ENCODE measurements at regions not wholly inside any gene's neighbourhood (a gene's known extent, or its start where the extent isn't known, plus 50 kb on each side); places are given as distances from the start of the nearest gene placed in this dataset.

- intact Hi-C loops (cut with DNase I), result no loop called here
- 89% methylated on average over 2 of the region's 2 CpGs for WGBS
These were observed 900.0 kb downstream of the JRKL start for GRCh38 chr11:97289823-97290222.

DNA sequence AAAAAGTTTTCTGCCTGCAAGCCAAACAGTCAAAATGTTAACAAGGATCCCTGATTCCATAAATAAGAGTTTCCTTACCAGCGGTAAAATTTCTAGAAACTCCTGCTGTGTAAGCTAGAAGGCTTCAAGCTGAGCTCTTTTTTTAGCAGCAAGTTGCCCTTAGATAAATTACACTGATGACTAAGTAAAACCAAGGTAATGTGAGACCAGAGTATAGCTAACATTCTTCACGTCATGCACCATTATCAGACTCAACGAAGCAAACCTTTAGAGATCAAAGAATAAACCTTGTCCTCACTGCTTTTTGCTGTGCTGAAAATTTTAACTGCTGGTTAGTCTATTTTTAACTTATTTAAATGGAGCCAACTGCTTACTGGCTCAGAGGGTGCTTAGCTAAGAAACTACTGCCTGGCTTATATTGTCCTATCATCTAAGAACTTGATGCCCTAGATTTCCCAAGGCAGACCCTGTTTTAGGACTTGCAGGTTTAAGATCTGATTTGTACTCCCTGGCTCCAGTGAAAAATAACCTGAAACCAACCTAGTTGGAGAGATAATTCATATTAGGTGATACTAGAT lies 900.7 kb downstream of the JRKL start:
- no peaks in the 10 kb centered on the region for H3K4me1 ChIP-seq (ENCODE audit: control insufficient read depth, insufficient read depth, low read length)
- ATAC-seq (no peak), DNase-seq (no peak)
- no peaks in the 10 kb centered on the region for H3K27me3 ChIP-seq (ENCODE audit: control insufficient read depth, insufficient read depth)
- intact Hi-C loops (cut with DNase I), result no loop called here
- H3K9me3 ChIP-seq (ENCODE audit: control insufficient read depth, low read length), result no peaks in the 10 kb centered on the region
- WGBS, result 33% methylated on average over 3 of the region's 3 CpGs
- no peak overlapping the region for H3K27ac ChIP-seq (ENCODE audit: low read length)
- no peak overlapping the region for H3K4me3 ChIP-seq (ENCODE audit: low read length)

More at GRCh38 chr11:97289823-97290222, 900.0 kb downstream of the JRKL start:
- Histone ChIP-seq H3K4me3 (ENCODE audit: low read length) (no peak overlapping the region), H3K27ac (ENCODE audit: low read length) (no peak overlapping the region), H3K4me1 (ENCODE audit: control insufficient read depth, insufficient read depth, low read length) (no peaks in the 10 kb centered on the region), H3K27me3 (ENCODE audit: control insufficient read depth, insufficient read depth) (no peaks in the 10 kb centered on the region), H3K9me3 (ENCODE audit: control insufficient read depth, low read length) (no peaks in the 10 kb centered on the region)
- DNase-seq, result no peak
- no peak for ATAC-seq

DNA sequence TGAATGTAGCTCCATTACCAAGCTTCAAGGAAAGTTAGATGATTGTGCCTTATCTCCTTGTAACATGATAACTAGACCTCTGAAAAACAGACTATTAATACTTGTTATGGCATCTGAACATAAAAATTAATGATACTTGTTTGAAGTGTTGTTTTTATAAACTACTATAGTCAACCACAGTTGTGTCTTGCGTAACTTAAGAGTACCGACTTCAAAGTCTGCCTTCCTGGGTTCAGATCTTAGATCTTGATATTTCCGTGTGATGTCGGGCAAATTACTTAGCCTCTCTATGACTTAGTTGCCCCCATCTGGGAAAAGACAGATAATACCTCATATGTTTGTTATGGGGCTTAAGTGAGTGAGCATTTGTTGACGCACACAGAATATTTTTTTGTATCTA lies 906.5 kb downstream of the JRKL start:
- DNase-seq, result no peak
- WGBS, result 82% methylated on average over 5 of the region's 5 CpGs
- ATAC-seq, result no peak

DNA sequence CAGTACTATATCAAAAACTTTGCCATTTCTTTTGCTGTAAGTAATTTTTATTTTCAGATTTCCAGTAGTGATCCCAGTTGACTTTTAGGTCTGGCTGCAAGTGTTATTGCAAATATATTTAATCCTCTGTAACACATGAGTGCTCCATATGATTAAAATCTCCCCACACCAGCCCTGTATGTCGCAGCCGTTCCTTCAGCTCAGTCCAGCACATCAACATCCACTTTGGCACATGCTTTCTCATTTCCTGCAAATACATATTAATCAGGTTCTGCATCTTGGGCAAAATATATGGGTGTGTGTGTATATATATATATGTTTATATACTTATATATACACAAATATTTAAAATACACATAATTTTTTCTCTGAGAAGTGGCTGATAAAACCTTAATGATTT lies 919.5 kb downstream of the JRKL start:
- intact Hi-C loops (cut with DNase I), result no loop called here
- Histone ChIP-seq H3K27me3 (ENCODE audit: control insufficient read depth, insufficient read depth) (no peaks in the 10 kb centered on the region), H3K27ac (ENCODE audit: low read length) (no peak overlapping the region), H3K9me3 (ENCODE audit: control insufficient read depth, low read length) (no peaks in the 10 kb centered on the region), H3K4me1 (ENCODE audit: control insufficient read depth, insufficient read depth, low read length) (no peaks in the 10 kb centered on the region), H3K4me3 (ENCODE audit: low read length) (no peak overlapping the region)
- 64% methylated on average over 2 of the region's 2 CpGs for WGBS
- DNase-seq (no peak), ATAC-seq (no peak)

More for the DNA sequence above, 906.5 kb downstream of the JRKL start:
- H3K4me1 ChIP-seq (ENCODE audit: control insufficient read depth, insufficient read depth, low read length), result no peaks in the 10 kb centered on the region
- intact Hi-C loops (cut with DNase I), result no loop called here
- no peaks in the 10 kb centered on the region for H3K27me3 ChIP-seq (ENCODE audit: control insufficient read depth, insufficient read depth)
- no peaks in the 10 kb centered on the region for H3K9me3 ChIP-seq (ENCODE audit: control insufficient read depth, low read length)
- H3K27ac ChIP-seq (ENCODE audit: low read length), result no peak overlapping the region
- no peak overlapping the region for H3K4me3 ChIP-seq (ENCODE audit: low read length)

DNA sequence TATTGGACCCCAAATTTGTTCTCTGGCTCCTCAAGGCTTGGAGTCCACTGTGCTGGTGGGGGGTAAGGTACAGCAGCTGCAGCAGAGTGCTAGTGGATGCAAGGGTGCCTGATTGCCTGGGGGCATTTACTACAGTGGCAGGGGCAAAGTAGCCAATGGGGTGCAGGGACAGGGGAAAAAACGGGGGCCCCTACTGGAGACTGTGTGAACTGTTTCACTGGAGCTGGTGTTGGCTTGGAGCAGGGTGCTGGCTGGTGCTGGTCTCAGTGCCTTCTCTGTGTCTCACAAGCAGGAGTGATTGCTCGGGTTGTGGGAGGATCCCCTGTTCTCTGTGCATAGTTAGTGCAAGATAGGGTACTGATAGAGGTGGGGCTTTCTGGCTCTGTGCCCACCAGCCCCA lies 935.9 kb downstream of the JRKL start:
- Histone ChIP-seq H3K27ac (ENCODE audit: low read length) (no peak overlapping the region), H3K4me1 (ENCODE audit: control insufficient read depth, insufficient read depth, low read length) (no peaks in the 10 kb centered on the region), H3K4me3 (ENCODE audit: low read length) (no peak overlapping the region), H3K9me3 (ENCODE audit: control insufficient read depth, low read length) (no peaks in the 10 kb centered on the region), H3K27me3 (ENCODE audit: control insufficient read depth, insufficient read depth) (no peaks in the 10 kb centered on the region)
- intact Hi-C loops (cut with DNase I), result no loop called here
- ATAC-seq (peak in 1 of 2 donors; percentile 26), DNase-seq (no peak)
- 63% methylated on average over 2 of the region's 2 CpGs for WGBS

- no peak for ATAC-seq
- H3K4me3 ChIP-seq (ENCODE audit: low read length), result no peak overlapping the region
These were observed 942.5 kb downstream of the JRKL start for GRCh38 chr11:97332271-97332670.

GRCh38 chr11:97336064-97336463 lies 946.3 kb downstream of the JRKL start:
- intact Hi-C loops (cut with DNase I), result no loop called here
- H3K4me3 ChIP-seq (ENCODE audit: low read length), result no peak overlapping the region
- WGBS, result 80% methylated on average over 4 of the region's 4 CpGs
- ATAC-seq, result no peak
- H3K27me3 ChIP-seq (ENCODE audit: control insufficient read depth, insufficient read depth), result no peaks in the 10 kb centered on the region
- DNase-seq, result no peak
- no peaks in the 10 kb centered on the region for H3K9me3 ChIP-seq (ENCODE audit: control insufficient read depth, low read length)
- no peak overlapping the region for H3K27ac ChIP-seq (ENCODE audit: low read length)
- no peaks in the 10 kb centered on the region for H3K4me1 ChIP-seq (ENCODE audit: control insufficient read depth, insufficient read depth, low read length)

More at GRCh38 chr11:97332271-97332670, 942.5 kb downstream of the JRKL start:
- H3K27me3 ChIP-seq (ENCODE audit: control insufficient read depth, insufficient read depth), result no peaks in the 10 kb centered on the region
- no peak for DNase-seq
- 59% methylated on average over 2 of the region's 2 CpGs for WGBS
- no peaks in the 10 kb centered on the region for H3K4me1 ChIP-seq (ENCODE audit: control insufficient read depth, insufficient read depth, low read length)
- H3K9me3 ChIP-seq (ENCODE audit: control insufficient read depth, low read length), result no peaks in the 10 kb centered on the region
- intact Hi-C loops (cut with DNase I), result no loop called here
- H3K27ac ChIP-seq (ENCODE audit: low read length), result no peak overlapping the region

DNA sequence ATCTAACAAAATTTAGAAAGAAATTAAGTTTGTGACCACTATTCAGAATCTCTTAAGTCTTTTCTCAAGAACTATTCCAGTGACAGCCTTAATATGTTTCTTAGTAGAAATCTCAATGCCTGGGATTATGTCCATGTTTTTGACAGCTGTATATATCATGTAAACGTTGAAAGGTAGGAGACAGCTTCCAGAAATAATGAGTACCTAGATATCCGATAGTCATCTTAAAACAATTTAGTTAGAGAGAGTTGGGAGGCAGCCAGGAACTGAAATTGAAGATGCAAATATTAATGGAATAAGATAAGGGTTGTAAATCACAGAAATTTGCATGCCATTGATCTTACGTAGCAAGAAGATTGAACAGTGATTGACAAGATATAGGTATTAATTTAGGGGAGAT lies 955.2 kb downstream of the JRKL start:
- H3K4me1 ChIP-seq (ENCODE audit: control insufficient read depth, insufficient read depth, low read length), result no peaks in the 10 kb centered on the region
- no peak overlapping the region for H3K4me3 ChIP-seq (ENCODE audit: low read length)
- DNase-seq (no peak), ATAC-seq (no peak)
- no peaks in the 10 kb centered on the region for H3K9me3 ChIP-seq (ENCODE audit: control insufficient read depth, low read length)
- 59% methylated on average over 3 of the region's 3 CpGs for WGBS
- no peak overlapping the region for H3K27ac ChIP-seq (ENCODE audit: low read length)
- intact Hi-C loops (cut with DNase I), result no loop called here
- no peaks in the 10 kb centered on the region for H3K27me3 ChIP-seq (ENCODE audit: control insufficient read depth, insufficient read depth)

GRCh38 chr11:97349201-97349600 lies 959.4 kb downstream of the JRKL start:
- WGBS, result 78% methylated on average over 4 of the region's 4 CpGs
- no peak overlapping the region for H3K4me3 ChIP-seq (ENCODE audit: low read length)
- ATAC-seq, result no peak
- intact Hi-C loops (cut with DNase I), result no loop called here
- H3K4me1 ChIP-seq (ENCODE audit: control insufficient read depth, insufficient read depth, low read length), result no peaks in the 10 kb centered on the region
- DNase-seq, result no peak
- H3K27me3 ChIP-seq (ENCODE audit: control insufficient read depth, insufficient read depth), result no peaks in the 10 kb centered on the region
- no peak overlapping the region for H3K27ac ChIP-seq (ENCODE audit: low read length)
- no peaks in the 10 kb centered on the region for H3K9me3 ChIP-seq (ENCODE audit: control insufficient read depth, low read length)

GRCh38 chr11:97351939-97352338 lies 962.1 kb downstream of the JRKL start:
- Histone ChIP-seq H3K9me3 (ENCODE audit: control insufficient read depth, low read length) (no peaks in the 10 kb centered on the region), H3K4me1 (ENCODE audit: control insufficient read depth, insufficient read depth, low read length) (no peaks in the 10 kb centered on the region), H3K27ac (ENCODE audit: low read length) (no peak overlapping the region), H3K27me3 (ENCODE audit: control insufficient read depth, insufficient read depth) (no peaks in the 10 kb centered on the region), H3K4me3 (ENCODE audit: low read length) (no peak overlapping the region)
- WGBS, result 63% methylated on average over 2 of the region's 2 CpGs
- ATAC-seq (no peak), DNase-seq (no peak)
- intact Hi-C loops (cut with DNase I), result no loop called here

DNA sequence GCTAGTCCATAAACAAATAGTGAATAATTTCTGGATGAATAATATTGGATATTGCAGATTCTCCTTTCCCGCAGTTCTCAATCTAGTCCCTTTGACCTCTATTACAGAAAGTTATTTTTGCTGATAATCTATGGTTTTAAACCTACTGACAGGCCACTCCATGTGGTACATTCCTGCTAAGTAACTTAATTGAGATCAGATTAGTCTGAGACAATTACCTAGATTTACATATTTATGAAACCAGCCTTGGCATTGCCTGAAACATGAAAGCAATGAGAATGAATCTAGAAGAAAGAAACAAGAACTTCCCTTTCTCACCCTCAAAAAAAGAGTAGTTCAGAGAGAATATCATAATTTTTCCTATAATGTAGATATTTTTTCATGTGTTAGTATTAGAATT lies 964.2 kb downstream of the JRKL start:
- DNase-seq, result no peak
- H3K27me3 ChIP-seq (ENCODE audit: control insufficient read depth, insufficient read depth), result no peaks in the 10 kb centered on the region
- ATAC-seq, result no peak
- no peak overlapping the region for H3K27ac ChIP-seq (ENCODE audit: low read length)
- WGBS, result 87% methylated on average over 1 of the region's 1 CpG
- intact Hi-C loops (cut with DNase I), result no loop called here
- H3K4me1 ChIP-seq (ENCODE audit: control insufficient read depth, insufficient read depth, low read length), result no peaks in the 10 kb centered on the region
- H3K9me3 ChIP-seq (ENCODE audit: control insufficient read depth, low read length), result no peaks in the 10 kb centered on the region
- no peak overlapping the region for H3K4me3 ChIP-seq (ENCODE audit: low read length)

- 63% methylated on average over 2 of the region's 2 CpGs for WGBS
- ATAC-seq, result no peak
- intact Hi-C loops (cut with DNase I), result no loop called here
- Histone ChIP-seq H3K4me1 (ENCODE audit: control insufficient read depth, insufficient read depth, low read length) (no peaks in the 10 kb centered on the region), H3K27me3 (ENCODE audit: control insufficient read depth, insufficient read depth) (no peaks in the 10 kb centered on the region), H3K9me3 (ENCODE audit: control insufficient read depth, low read length) (no peaks in the 10 kb centered on the region), H3K27ac (ENCODE audit: low read length) (no peak overlapping the region), H3K4me3 (ENCODE audit: low read length) (no peak overlapping the region)
- no peak for DNase-seq
These were observed 964.8 kb downstream of the JRKL start for GRCh38 chr11:97354576-97354975.

All from right cardiac atrium (tissue), 5 donors.